ENCODE measurements at regions not wholly inside any gene's neighbourhood (a gene's known extent, or its start where the extent isn't known, plus 50 kb on each side); places are given as distances from the start of the nearest gene placed in this dataset.

- TF ChIP-seq CTCF (IDR thresholded peaks at IDR 0.05), result no peak
- TF ChIP-seq POLR2A (IDR thresholded peaks at IDR 0.05), result no peak
- TF ChIP-seq POLR2AphosphoS5 (IDR thresholded peaks at IDR 0.05), result no peak
These were observed 390.1 kb downstream of the TCERG1L start for GRCh38 chr10:130921461-130921860.
